DMS79 (cell line): ENCODE measurements at regions not wholly inside any gene's neighbourhood (a gene's known extent, or its start where the extent isn't known, plus 50 kb on each side); places are given as distances from the start of the nearest gene placed in this dataset.

ENCODE experiments used
- DNase-seq: peaks from one replicate; lab custom pipeline; 2025; lab: John Stamatoyannopoulos, UW

GRCh38 chr11:93963072-93963471, 58.1 kb upstream of the HEPHL1 start:
- DNase-seq, result no peak

GRCh38 chr11:93967258-93967657, 53.9 kb upstream of the HEPHL1 start:
- DNase-seq, result no peak

DNA sequence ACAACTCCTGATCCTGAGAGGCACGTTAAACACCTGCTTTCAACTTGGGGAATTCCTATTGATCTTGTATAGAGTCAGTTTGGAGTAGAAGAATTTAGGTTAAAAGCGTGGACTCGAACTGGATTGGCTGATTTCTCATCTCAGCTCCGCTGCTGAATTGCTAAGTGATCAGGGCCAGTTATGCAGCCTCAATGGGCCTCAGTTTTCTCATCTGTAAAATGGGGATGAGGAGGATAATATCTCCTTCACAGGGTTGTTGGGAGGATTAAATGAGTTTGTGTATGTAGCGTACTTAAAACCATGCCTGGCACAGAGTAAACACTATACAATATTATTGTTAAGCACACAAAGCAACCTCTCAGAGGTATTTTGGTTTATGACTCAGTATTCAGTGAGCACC, 53.2 kb upstream of the HEPHL1 start:
- DNase-seq, result no peak

- no peak for DNase-seq
Observed at GRCh38 chr11:93969925-93970922, 50.9 kb upstream of the HEPHL1 start.
